ENCODE measurements at regions not wholly inside any gene's neighbourhood (a gene's known extent, or its start where the extent isn't known, plus 50 kb on each side); places are given as distances from the start of the nearest gene placed in this dataset.

GRCh38 chr5:159547466-159548195, 217.3 kb upstream of the IL12B start:
- TF ChIP-seq POLR2AphosphoS5 (IDR thresholded peaks at IDR 0.05; ENCODE audit: low read depth, low read length) (no peak), TAF1 (IDR thresholded peaks at IDR 0.05; ENCODE audit: borderline replicate concordance, insufficient read depth, low read length) (no peak), SIN3A (IDR thresholded peaks at IDR 0.05; ENCODE audit: borderline replicate concordance, insufficient read depth, low read length) (no peak), FOXP2 (optimal IDR thresholded peaks at IDR 0.05; ENCODE audit: borderline replicate concordance, extremely low read depth, extremely low read length, insufficient read depth) (no peak)
- TF ChIP-seq, protein P1, sequence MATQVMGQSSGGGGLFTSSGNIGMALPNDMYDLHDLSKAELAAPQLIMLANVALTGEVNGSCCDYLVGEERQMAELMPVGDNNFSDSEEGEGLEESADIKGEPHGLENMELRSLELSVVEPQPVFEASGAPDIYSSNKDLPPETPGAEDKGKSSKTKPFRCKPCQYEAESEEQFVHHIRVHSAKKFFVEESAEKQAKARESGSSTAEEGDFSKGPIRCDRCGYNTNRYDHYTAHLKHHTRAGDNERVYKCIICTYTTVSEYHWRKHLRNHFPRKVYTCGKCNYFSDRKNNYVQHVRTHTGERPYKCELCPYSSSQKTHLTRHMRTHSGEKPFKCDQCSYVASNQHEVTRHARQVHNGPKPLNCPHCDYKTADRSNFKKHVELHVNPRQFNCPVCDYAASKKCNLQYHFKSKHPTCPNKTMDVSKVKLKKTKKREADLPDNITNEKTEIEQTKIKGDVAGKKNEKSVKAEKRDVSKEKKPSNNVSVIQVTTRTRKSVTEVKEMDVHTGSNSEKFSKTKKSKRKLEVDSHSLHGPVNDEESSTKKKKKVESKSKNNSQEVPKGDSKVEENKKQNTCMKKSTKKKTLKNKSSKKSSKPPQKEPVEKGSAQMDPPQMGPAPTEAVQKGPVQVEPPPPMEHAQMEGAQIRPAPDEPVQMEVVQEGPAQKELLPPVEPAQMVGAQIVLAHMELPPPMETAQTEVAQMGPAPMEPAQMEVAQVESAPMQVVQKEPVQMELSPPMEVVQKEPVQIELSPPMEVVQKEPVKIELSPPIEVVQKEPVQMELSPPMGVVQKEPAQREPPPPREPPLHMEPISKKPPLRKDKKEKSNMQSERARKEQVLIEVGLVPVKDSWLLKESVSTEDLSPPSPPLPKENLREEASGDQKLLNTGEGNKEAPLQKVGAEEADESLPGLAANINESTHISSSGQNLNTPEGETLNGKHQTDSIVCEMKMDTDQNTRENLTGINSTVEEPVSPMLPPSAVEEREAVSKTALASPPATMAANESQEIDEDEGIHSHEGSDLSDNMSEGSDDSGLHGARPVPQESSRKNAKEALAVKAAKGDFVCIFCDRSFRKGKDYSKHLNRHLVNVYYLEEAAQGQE (IDR thresholded peaks at IDR 0.05; ENCODE audit: insufficient read depth in 1 of 2, low read depth in 2 of 2, low read length in 2 of 2) = no peak
